Kidney epithelial cell (primary cell): ENCODE measurements at regions not wholly inside any gene's neighbourhood (a gene's known extent, or its start where the extent isn't known, plus 50 kb on each side); places are given as distances from the start of the nearest gene placed in this dataset.
"Not testable (repeated sequence)": the region's sequence is repeated elsewhere in the genome, so short reads cannot be mapped to it uniquely, and the experiment has no call there.

Source experiments
- DNase-seq: peaks from one replicate; pipeline ENCODE4 v3.0.0-alpha.2; 2010; ENCODE audit warnings: low read depth
- H3K27me3 ChIP-seq: 2 replicates; pipeline ENCODE4 v1.6.0; 2011; ENCODE audit warnings: low read length; ENCODE audit not compliant: control insufficient read depth, insufficient read depth
- H3K36me3 ChIP-seq: 2 replicates; pipeline ENCODE4 v1.5.1; 2011; ENCODE audit warnings: low read length; ENCODE audit not compliant: control insufficient read depth, insufficient read depth
- H3K4me3 ChIP-seq: 2 replicates; pipeline ENCODE4 v1.5.1; 2011; ENCODE audit warnings: low read depth, mild to moderate bottlenecking, control low read depth, low read length
- CTCF ChIP-seq: IDR thresholded peaks from 2 replicates; pipeline ENCODE4 v1.5.1; 2011; ENCODE audit warnings: mild to moderate bottlenecking, moderate library complexity, low read length, control low read depth, inconsistent platforms; ENCODE audit not compliant: insufficient read depth, poor library complexity, severe bottlenecking

GRCh38 chr15:44859088-44859487 lies 97.4 kb upstream of the TERB2 start:
- not testable (repeated sequence) for DNase-seq, H3K27me3 ChIP-seq, H3K36me3 ChIP-seq, H3K4me3 ChIP-seq

- H3K36me3 ChIP-seq, H3K27me3 ChIP-seq, H3K4me3 ChIP-seq, DNase-seq: not testable (repeated sequence)
These were observed 96.3 kb upstream of the TERB2 start for GRCh38 chr15:44860168-44860567.

GRCh38 chr15:44861439-44861910 lies 95.0 kb upstream of the TERB2 start:
- DNase-seq = no peak
- Histone ChIP-seq H3K36me3 (no peaks in the 10 kb centered on the region), H3K4me3 (no peak overlapping the region), H3K27me3 (no peaks in the 10 kb centered on the region)
- no peak for TF ChIP-seq CTCF

- no peak for DNase-seq
- H3K27me3 ChIP-seq = no peaks in the 10 kb centered on the region
- no peaks in the 10 kb centered on the region for H3K36me3 ChIP-seq
- H3K4me3 ChIP-seq = no peak overlapping the region
- no peak for TF ChIP-seq CTCF
These were observed 94.6 kb upstream of the TERB2 start for GRCh38 chr15:44861917-44862316.

GRCh38 chr15:44862866-44863265 lies 93.6 kb upstream of the TERB2 start:
- not testable (repeated sequence) for H3K4me3 ChIP-seq, H3K27me3 ChIP-seq, DNase-seq, H3K36me3 ChIP-seq

GRCh38 chr15:44868100-44868499 lies 88.4 kb upstream of the TERB2 start:
- not testable (repeated sequence) for H3K36me3 ChIP-seq, H3K27me3 ChIP-seq, DNase-seq, H3K4me3 ChIP-seq

GRCh38 chr15:44870125-44870524 lies 86.4 kb upstream of the TERB2 start:
- DNase-seq = not testable (repeated sequence)

GRCh38 chr15:44873103-44873502 lies 83.4 kb upstream of the TERB2 start:
- H3K4me3 ChIP-seq = no peak overlapping the region
- no peaks in the 10 kb centered on the region for H3K27me3 ChIP-seq

More at GRCh38 chr15:44870125-44870524, 86.4 kb upstream of the TERB2 start:
- H3K36me3 ChIP-seq, H3K4me3 ChIP-seq, H3K27me3 ChIP-seq: not testable (repeated sequence)

More at GRCh38 chr15:44873103-44873502, 83.4 kb upstream of the TERB2 start:
- no peak for DNase-seq
- no peak for TF ChIP-seq CTCF
- no peaks in the 10 kb centered on the region for H3K36me3 ChIP-seq
